Suppressor macrophage treated with lipopolysaccharide for 1 hour (primary cell): ENCODE measurements at regions not wholly inside any gene's neighbourhood (a gene's known extent, or its start where the extent isn't known, plus 50 kb on each side); places are given as distances from the start of the nearest gene placed in this dataset.
"Not testable (repeated sequence)": the region's sequence is repeated elsewhere in the genome, so short reads cannot be mapped to it uniquely, and the experiment has no call there.

Experiments used
- DNase-seq, 3 donors: peaks; one replicate each; pipeline ENCODE4 v3.0.0-alpha.2; 2020 to 2022

DNA sequence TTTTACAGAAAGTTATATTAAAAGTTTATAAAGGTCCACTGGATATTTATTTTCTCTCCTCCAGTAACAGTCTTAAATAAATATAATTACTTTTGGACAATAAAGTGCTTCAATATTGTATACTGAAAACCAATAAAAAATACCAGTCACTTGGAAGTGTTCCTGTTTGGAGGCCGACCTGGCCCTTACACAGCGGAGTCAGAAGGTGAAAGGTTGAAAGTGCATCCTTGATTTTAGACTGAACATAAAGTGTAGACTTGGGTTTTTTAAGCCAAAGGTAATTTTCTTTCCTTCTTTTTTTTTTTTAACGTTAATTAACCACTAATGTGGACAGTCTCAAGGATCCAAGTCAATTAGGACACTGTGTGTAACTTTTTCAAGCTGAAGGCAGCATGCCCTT is 152.3 kb upstream of the TBX18 start:
- no peak for DNase-seq

GRCh38 chr6:84912472-84913322 is 148.3 kb upstream of the TBX18 start:
- DNase-seq = no peak

- DNase-seq = no peak
These were observed 146.7 kb upstream of the TBX18 start for GRCh38 chr6:84910906-84911607.

- no peak for DNase-seq
These were observed 144.0 kb upstream of the TBX18 start for GRCh38 chr6:84908304-84908904.

DNA sequence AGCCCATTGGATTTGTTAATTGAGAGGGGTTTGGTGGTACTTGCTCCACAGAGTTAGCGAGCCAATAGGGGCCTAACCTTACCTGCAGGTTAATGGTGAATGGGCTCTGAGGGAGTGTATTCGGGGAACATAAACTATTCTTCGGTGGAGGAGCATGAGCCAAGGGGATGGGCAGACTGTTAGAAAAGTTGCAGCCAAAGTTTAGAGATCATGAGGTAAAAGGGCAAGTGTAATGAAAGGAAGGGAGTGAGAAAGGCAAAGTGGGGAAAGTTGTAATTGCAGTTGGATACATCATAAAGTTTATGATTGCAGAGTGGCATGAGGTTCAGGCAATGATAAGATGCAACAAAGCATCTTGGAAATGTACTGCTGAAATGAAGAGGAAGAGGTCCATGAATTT is 142.1 kb upstream of the TBX18 start:
- DNase-seq = no peak

GRCh38 chr6:84905823-84906222 is 141.4 kb upstream of the TBX18 start:
- no peak for DNase-seq

- DNase-seq = no peak
These were observed 138.0 kb upstream of the TBX18 start for GRCh38 chr6:84902354-84902928.

DNA sequence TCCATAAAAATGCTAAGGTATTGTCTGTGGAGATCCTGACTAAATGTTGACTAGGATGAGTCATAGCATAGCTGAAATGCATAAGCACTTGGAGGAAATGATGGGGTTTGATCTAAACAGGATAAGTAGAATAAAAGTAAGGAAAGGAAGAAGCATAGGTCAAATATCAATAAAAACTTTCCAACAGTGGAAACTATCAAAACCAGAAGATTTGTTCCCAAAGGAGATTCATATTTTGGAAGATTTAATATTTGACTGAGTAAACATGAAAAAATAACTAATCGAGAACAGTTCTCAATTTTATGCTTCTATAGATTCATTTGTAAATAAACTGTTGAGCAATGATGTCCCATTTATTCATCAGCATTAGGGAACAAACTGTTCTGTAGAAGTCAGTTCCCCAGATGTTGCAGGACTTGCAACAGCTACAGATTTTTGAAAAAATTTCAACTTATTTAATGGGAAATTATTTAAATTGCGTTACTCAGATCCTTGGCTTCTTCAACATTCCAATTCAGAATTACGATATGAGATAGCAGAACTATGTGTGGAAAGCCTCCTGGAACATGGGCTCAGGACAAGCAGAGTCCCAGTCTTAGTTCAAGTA is 133.7 kb upstream of the TBX18 start:
- DNase-seq = no peak

DNA sequence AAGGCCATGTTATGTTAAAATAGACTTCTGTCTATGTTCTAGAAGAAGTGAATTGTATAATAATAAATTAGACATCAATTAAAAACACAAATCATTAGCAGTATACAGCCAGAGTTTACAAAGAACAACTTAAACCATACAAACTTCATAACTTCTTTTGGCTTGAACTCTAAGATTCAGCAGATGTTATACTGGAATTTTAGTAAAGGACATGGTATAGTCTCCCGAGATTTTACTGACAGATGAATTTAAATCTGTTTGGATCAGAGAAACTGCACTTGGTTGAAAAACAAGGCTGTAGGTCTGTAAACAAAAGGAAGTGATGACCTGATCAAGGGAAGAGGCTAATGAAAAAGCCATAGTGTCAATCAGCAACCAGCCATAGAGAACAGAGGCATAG is 132.6 kb upstream of the TBX18 start:
- no peak for DNase-seq

GRCh38 chr6:84892671-84893070 is 128.3 kb upstream of the TBX18 start:
- no peak for DNase-seq

DNA sequence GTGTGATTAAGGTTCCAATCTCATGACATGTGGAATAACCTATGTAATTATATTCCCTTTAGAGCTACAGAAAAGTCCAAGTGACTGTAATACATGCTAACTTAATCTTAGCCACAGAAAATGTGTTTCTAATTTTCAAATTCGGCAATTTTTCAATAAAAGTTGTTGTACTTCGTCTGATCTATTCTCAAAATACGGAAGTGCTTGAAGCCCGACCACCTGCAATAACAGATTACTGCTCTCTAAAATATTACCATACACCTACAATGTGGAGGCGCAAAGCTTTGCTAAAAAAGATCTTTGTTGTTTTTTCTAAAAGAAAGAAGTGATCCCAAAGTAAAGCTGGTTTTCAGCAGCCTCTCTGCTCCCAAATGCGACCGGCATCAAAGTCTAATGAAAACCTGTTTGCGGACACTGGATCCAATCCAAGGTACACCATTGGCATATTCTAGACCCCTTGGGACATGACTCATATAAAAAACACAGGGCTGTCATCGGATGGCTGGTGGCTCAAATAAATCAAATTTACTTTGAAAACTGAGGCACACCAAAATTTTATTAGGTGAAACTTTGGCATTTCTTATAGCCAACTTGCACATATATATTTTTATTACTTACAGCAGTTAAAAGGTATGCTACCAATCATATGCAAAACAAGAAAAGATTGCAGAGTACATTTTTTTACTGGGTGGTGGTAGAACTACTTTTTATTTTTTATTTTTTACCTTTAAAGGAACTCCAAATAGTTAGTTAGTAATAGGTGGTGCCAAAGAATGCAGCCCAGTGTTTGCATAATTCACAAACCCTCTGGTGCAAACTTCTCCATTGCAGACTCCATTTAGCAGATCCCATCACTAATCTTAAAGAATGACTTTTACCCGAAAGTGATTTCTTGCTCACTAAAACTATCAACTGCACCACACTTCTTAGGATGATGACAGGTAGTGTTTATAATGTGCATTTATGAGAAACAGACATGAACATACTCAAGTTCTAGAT is 118.7 kb upstream of the TBX18 start:
- no peak for DNase-seq

DNA sequence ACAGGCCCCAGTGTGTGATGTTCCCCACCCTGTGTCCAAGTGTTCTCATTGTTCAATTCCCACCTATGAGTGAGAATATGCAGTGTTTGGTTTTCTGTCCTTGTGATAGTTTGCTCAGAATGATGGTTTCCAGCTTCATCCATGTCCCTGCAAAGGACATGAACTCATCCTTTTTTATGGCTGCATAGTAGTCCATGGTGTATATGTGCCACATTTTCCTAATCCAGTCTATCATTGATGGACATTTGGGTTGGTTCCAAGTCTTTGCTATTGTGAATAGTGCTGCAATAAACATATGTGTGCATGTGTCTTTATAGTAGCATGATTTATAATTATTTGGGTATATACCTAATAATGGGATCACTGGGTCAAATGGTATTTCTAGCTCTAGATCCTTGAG is 115.0 kb upstream of the TBX18 start:
- not testable (repeated sequence) for DNase-seq

DNA sequence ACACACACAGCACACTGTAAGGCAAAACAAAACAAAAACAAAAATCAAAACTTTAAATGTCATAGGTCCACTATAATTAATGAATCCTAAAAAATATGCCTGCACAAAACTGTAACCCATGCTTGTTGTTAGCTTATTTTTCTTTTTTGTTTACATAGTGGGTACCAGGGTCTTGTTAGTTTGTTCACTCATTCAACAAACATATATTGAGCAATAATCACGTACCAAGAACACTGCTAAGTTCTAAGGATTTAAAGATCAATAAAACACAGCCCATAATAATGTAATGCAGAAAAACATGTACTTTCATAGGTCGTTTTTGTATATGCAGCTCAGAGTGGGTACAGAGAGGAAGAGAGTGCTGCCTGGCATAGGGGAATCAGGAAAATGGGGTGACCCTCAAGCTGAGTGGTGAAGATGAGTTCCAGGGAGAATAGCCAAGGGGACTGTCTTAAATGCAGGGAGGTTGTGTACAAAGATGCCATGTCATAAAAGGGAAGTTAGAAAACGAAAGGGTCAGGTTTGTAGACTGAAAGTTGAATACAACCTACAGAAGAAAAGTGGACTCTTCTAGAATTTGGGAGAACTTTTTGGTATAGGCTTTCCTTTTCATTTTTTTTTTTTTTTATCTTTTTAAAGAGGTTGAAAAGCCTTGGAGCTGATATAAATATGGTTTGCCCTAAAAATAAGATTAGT is 113.3 kb upstream of the TBX18 start:
- DNase-seq = no peak

DNA sequence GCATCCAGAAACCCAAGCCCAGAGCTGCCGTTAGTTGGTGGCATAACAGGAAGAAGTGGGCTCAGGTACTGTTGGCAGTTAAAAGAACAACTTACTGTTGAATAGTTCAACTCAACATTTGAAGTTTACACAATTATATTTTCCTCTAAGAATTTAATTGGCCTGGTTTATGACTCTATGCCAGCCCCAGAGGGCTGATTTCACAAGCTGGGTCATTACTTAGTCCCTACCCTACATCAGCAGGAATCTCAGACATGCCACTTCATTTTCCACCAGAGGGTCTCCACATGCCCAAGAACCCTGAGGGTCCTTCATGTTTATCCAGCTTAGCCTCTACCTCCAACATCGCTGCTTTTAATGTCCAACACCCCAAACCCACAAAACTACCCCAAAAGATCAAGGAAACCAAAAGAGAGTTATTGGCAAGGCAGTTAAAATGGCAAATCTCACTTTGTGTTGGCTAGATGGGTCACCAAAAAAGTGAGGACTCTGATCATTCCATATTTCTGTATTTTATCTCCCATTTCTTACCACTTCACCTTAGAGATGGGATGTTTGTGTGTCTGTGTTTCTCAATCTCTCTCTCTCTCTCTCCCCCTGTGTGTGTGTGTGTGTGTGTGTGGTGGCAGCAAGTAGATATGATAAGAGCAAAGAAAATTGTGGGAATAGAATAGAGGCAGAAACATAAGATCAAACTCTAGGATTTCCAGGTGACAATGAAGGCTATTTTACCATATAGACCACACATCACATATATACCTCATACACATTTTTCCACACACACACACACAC is 112.5 kb upstream of the TBX18 start:
- DNase-seq = no peak

GRCh38 chr6:84872996-84873723 is 108.8 kb upstream of the TBX18 start:
- DNase-seq = no peak

DNA sequence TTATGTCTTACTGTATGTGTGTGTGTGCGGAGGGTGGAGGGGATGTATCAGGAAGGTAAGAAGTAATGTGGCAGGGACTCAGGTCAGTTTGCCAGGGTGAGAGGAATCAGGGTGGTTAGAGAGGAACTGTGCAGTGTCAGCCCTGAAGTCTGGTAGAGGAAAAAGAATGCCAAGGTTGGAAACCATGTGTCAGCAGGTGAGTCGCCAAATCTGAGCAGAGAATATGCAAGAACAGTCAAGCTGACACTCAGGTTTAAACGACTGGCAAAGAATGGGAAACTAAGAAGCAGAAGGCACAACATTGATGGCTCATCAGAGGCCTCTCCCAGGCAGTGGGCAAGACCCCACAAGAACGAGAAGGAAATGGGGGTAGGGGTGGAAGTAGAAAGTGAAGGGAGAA is 107.5 kb upstream of the TBX18 start:
- no peak for DNase-seq

DNA sequence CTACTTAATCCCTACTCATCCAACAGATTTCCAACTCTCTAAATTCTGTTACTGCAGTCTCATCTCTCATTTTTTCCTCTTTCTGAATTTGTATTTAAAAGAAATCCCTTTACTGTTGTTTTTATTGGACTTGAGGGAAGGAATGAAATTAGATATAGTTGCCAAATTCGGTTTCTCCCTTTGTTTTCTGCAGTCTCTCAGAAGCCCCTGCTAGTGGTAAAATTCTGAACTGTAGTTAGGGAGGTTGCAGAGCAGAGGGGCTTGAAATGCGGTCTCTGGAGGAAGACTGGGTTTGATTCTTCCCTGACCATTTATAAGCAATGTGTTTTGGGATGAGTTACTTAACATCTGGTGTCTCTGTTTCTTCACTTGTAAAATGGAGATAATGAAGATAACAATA is 106.3 kb upstream of the TBX18 start:
- no peak for DNase-seq

DNA sequence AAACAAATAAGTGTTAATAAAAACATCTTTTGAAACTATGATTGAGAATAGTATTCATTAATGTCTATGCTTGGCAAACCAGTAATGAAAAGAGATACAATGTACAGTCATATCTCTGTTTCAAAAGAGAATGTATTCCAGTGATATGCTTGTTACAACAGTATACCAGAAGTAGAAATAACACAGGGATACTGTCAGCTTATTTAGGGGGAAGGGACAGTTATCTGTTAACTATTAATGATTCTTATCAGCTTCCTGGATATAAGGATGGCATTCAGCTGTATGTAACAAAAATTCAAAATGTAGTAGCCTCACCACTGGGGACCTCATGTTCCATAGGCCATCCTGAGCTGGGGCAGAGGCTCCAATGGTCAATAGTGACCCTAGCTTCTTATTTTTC is 103.8 kb upstream of the TBX18 start:
- no peak for DNase-seq

GRCh38 chr6:84867521-84867920 is 103.1 kb upstream of the TBX18 start:
- DNase-seq = no peak

- DNase-seq = no peak
These were observed 102.3 kb upstream of the TBX18 start for GRCh38 chr6:84866715-84867114.
